HepG2 (cell line): ENCODE measurements at regions not wholly inside any gene's neighbourhood (a gene's known extent, or its start where the extent isn't known, plus 50 kb on each side); places are given as distances from the start of the nearest gene placed in this dataset.

Experiments used
- ATAC-seq: fragments of 200-7000 bp; cut with Tn5 transposase; 3 replicates; pipeline ENCODE4 v1.9.1; 2020; ENCODE audit warnings: mild to moderate bottlenecking, moderate library complexity
- BruUV-seq: library from RNA; stranded (reverse); fragments of 400-500 nt; replicated peaks from 2 replicates; lab custom pipeline; 2021; lab: Mats Ljungman, UMichigan
- CTCF ChIA-PET: fragments of 300-600 bp; formaldehyde crosslinking; extraction: SDS; loops from one replicate; lab custom pipeline; 2021; ENCODE audit warnings: low total read pairs, inconsistent platforms, low intra/inter-chr PET ratio; lab: Yijun Ruan, JAX
- POLR2A ChIA-PET: fragments of 350-600 bp; sonication (Branson Sonifier 250); formaldehyde crosslinking; loops from one replicate; lab custom pipeline; 2020; ENCODE audit warnings: antibody characterized with exemption, inconsistent platforms; lab: Yijun Ruan, JAX
- DNase-seq: peaks from one replicate; pipeline ENCODE4 v3.0.0-alpha.2; 2015; ENCODE audit warnings: low spot score
- FAIRE-seq: peaks from 3 replicates; lab custom pipeline; 2011; peaks lifted over from hg19 to GRCh38; lab: Jason Lieb, UNC
- H2AFZ ChIP-seq: one replicate; pipeline ENCODE4 v1.6.1; 2011; ENCODE audit warnings: low read length, inconsistent platforms
- H3K27ac ChIP-seq: fragments of 300-600 bp; 3 replicates; pipeline ENCODE4 v1.8.0; 2011; ENCODE audit warnings: mixed run types, mild to moderate bottlenecking, mixed read lengths, low read length, inconsistent platforms; ENCODE audit not compliant: insufficient read depth; ENCODE audit errors: extremely low read length
- H3K27me3 ChIP-seq, 2 experiments: fragments of 200-600 bp in 1 of 2; 2 replicates in 1 of 2; 3 replicates in 1 of 2; pipeline versions ENCODE4 v1.6.0 to v1.8.0; 2011; ENCODE audit warnings: low read length in 2 of 2, mild to moderate bottlenecking in 2 of 2, moderate library complexity in 2 of 2, inconsistent platforms in 1 of 2; ENCODE audit not compliant: insufficient read depth in 2 of 2, control insufficient read depth in 1 of 2
- H3K36me3 ChIP-seq, 2 experiments: fragments of 200-600 bp in 1 of 2; replicated peaks in 1 of 2; 2 replicates in 1 of 2; 3 replicates in 1 of 2; pipeline versions ENCODE4 v1.5.1 to v1.8.0; 2011; ENCODE audit warnings: low read length in 2 of 2, inconsistent platforms in 1 of 2; ENCODE audit not compliant: insufficient read depth in 2 of 2, control insufficient read depth in 1 of 2
- H3K4me1 ChIP-seq: 2 replicates; pipeline ENCODE4 v1.5.1; 2012; ENCODE audit warnings: low read length, inconsistent platforms; ENCODE audit not compliant: insufficient read depth
- H3K4me2 ChIP-seq: 2 replicates; pipeline ENCODE4 v1.6.0; 2011; ENCODE audit warnings: low read depth, low read length, inconsistent platforms
- H3K4me3 ChIP-seq, 3 experiments: fragments of 200-600 bp in 1 of 3; sonication (generic), shearing (Covaris generic) in 1 of 3; replicated peaks in 1 of 3; 2 replicates each; pipeline ENCODE4 v1.5.1; 2011 to 2016; ENCODE audit warnings: low read length in 3 of 3, inconsistent platforms in 2 of 3, low read depth in 2 of 3, mild to moderate bottlenecking in 2 of 3, control low read depth in 1 of 3, mixed read lengths in 1 of 3; ENCODE audit not compliant: insufficient read depth in 1 of 3
- H3K79me2 ChIP-seq: one replicate; pipeline ENCODE4 v1.6.1; 2011; ENCODE audit warnings: low read length, inconsistent platforms; ENCODE audit not compliant: insufficient read depth
- H3K9ac ChIP-seq: 2 replicates; pipeline ENCODE4 v1.6.0; 2011; ENCODE audit warnings: mild to moderate bottlenecking, low read depth, low read length, inconsistent platforms; ENCODE audit not compliant: insufficient read depth
- H3K9me3 ChIP-seq: 2 replicates; pipeline ENCODE4 v1.5.1; 2012; ENCODE audit warnings: mild to moderate bottlenecking, low read length
- H4K20me1 ChIP-seq: 2 replicates; pipeline ENCODE4 v1.6.0; 2011; ENCODE audit warnings: inconsistent platforms, mild to moderate bottlenecking, low read length, moderate library complexity; ENCODE audit not compliant: insufficient read depth
- CBX2 ChIP-seq, 2 experiments: fragments of 200-600 bp in 1 of 2; sonication (generic); formaldehyde crosslinking in 1 of 2; IDR thresholded peaks; 2 replicates each; pipeline versions ENCODE4 v1.7.0 to v1.8.1; 2018 to 2022; ENCODE audit warnings: low read depth in 2 of 2, low read length in 1 of 2, mild to moderate bottlenecking in 1 of 2, missing genetic modification reagents in 1 of 2
- HOXA9 ChIP-seq: sonication (generic); formaldehyde crosslinking; IDR thresholded peaks from 2 replicates; pipeline ENCODE4 v1.8.1; 2022; ENCODE audit warnings: missing genetic modification reagents, mild to moderate bottlenecking, moderate library complexity, borderline replicate concordance
- PCBP2 ChIP-seq: fragments of 200-400 bp; formaldehyde crosslinking; optimal IDR thresholded peaks from 2 replicates; pipeline ENCODE3; 2018; ENCODE audit warnings: low read length, low read depth; ENCODE audit not compliant: poor library complexity, severe bottlenecking
- RXRB ChIP-seq: IDR thresholded peaks from 2 replicates; pipeline ENCODE4 v1.6.1; 2016; ENCODE audit warnings: borderline replicate concordance, missing genetic modification reagents, missing compliant biosample characterization
- ZNF543 ChIP-seq: sonication (generic); formaldehyde crosslinking; IDR thresholded peaks from 2 replicates; pipeline ENCODE4 v1.4.0; 2020; ENCODE audit warnings: mild to moderate bottlenecking, missing genetic modification reagents
- ZNF562 ChIP-seq: sonication (generic); formaldehyde crosslinking; IDR thresholded peaks from 2 replicates; pipeline ENCODE4 v1.8.0; 2022; ENCODE audit warnings: missing genetic modification reagents, borderline replicate concordance
- WGBS: methylation state at CpG from one replicate; pipeline ENCODE4 v1.1.6; 2017; ENCODE audit warnings: low lambda C conversion rate; 5-methylcytosine and 5-hydroxymethylcytosine counted together
- in situ Hi-C: cut with HindIII; loops from 2 replicates; pipeline ENCODE4 v1.10.0; 2017; ENCODE audit warnings: low pct_unique_long_range_greater_than_20kb; ENCODE audit not compliant: extremely low pct_ligation_motif_present
- intact Hi-C: fragments of 100-400 bp; cut with micrococcal nuclease; formaldehyde crosslinking; loops from one replicate; pipeline ENCODE4 v1.10.0; 2022; ENCODE audit not compliant: unreplicated experiment

- TF ChIP-seq HOXA9 (CRISPR knock-in tag) (no peak), CBX2 (IDR thresholded peaks at IDR 0.05; ENCODE audit: low read depth, low read length) (no peak), CBX2 (CRISPR knock-in tag; IDR thresholded peaks at IDR 0.05; ENCODE audit: low read depth) (no peak), RXRB (CRISPR knock-in tag) (0 out of 2 replicates have a peak, but pooled peaks have one; percentile 17), ZNF562 (CRISPR knock-in tag) (0 out of 2 replicates have a peak, but pooled peaks have one; percentile 33)
Measured at GRCh38 chr6:133040094-133040802, 200.9 kb upstream of the EYA4 start (continued).

- no peak overlapping the region for H3K27ac ChIP-seq
- no peak overlapping the region for H3K4me3 ChIP-seq
- H3K79me2 ChIP-seq, result no peaks in the 10 kb centered on the region
- no peak for FAIRE-seq
- CTCF ChIA-PET, result interaction anchor here (4.7 kb wide), 1 partner anchor 78 kb away, joined by 84 read pairs; no protein-coding TSS in a partner anchor
- no peak for DNase-seq
- ATAC-seq, result no peak
- peaks cover 9% of the 10 kb centered on the region for H3K4me1 ChIP-seq
- no peaks in the 10 kb centered on the region for H3K27me3 ChIP-seq
- in situ Hi-C loops, result loop anchor here (5.0 to 10.0 kb wide), 2 partner anchors 79 to 216 kb away; no protein-coding TSS in a partner anchor
- H3K4me2 ChIP-seq, result no peak overlapping the region
- no peaks in the 10 kb centered on the region for H3K9me3 ChIP-seq
- no peak overlapping the region for H3K9ac ChIP-seq
- BruUV-seq, result no TSS peak
- 19% methylated on average over 2 of the region's 2 CpGs for WGBS
- no peaks in the 10 kb centered on the region for H3K36me3 ChIP-seq
- no peak overlapping the region for H2AFZ ChIP-seq
- no peak for TF ChIP-seq ZNF543 (CRISPR knock-in tag)
- TF ChIP-seq PCBP2, result no peak
- TF ChIP-seq, all 625 proteins: peak for 0
- intact Hi-C loops, result loop anchor here (1.0 to 10.0 kb wide), 4 partner anchors 78 to 471 kb away; no protein-coding TSS in a partner anchor
- H4K20me1 ChIP-seq, result no peaks in the 10 kb centered on the region
- POLR2A ChIA-PET, result no interaction called here
Measured at GRCh38 chr6:133040803-133041419, 200.2 kb upstream of the EYA4 start.
